Stimulated activated CD8-positive, alpha-beta memory T cell treated with anti-CD3 and anti-CD28 coated beads, Interleukin-12 subunit alpha, Interleukin-12 subunit beta, amount 100 ng/mL, for 24 hours (primary cell): ENCODE measurements at regions not wholly inside any gene's neighbourhood (a gene's known extent, or its start where the extent isn't known, plus 50 kb on each side); places are given as distances from the start of the nearest gene placed in this dataset.
A peak's percentile ranks its signal among the peaks of the same experiment; 100 is the strongest.
"Not testable (repeated sequence)": the region's sequence is repeated elsewhere in the genome, so short reads cannot be mapped to it uniquely, and the experiment has no call there.

Experiments used
- DNase-seq: peaks from one replicate; pipeline ENCODE4 v3.0.0-alpha.2; 2020; ENCODE audit errors: extremely low read depth

DNA sequence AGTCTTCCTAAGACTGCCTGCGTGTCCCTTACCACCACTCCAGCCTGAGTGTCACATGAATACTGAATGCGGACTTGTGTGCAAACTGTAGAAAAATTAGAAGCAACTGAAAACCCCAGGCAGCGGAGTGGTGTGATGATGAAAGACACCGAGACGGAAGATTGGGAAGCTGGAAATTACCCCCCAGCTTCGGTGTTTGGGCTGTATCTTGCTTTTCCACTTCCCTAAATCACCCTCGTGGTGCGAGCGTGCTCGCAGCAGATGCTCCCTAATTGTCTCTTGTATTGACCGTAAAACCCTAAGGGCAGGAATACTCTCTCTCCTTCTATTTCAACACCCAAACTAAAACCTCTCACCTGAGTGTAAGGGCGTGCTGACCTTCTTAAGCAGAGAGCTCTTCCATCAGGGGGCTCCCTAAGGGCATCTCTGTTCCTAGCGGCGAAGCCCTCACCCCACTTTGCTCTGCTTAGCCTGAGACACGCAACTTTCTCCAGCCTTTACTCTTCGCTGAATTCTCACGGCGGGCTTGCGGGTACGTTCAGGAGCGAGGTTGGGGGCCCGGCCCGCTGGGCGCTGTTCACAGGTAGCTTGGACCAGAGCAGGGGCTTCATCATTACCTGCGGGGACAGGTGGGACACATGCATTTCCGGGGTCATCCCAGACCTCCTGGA lies 62.4 kb downstream of the CRYBB2 start:
- DNase-seq, result no peak

DNA sequence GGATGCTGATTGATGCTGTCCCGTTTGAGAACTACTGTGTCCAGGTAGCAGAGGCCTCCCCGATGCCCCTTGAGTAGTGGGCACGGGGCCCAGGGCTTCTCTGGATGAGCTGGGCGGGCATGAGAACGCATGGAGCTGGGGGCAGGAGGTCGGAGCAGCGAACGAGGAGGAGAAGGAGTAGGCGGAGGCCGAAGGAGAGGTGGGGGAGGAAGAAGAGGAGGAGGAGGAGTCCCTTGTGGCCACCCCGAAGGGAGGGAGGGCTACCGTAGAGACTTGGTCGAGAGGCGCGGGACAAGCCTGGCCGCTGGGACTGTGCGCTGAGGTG lies 62.9 kb downstream of the CRYBB2 start:
- DNase-seq, result no peak

DNA sequence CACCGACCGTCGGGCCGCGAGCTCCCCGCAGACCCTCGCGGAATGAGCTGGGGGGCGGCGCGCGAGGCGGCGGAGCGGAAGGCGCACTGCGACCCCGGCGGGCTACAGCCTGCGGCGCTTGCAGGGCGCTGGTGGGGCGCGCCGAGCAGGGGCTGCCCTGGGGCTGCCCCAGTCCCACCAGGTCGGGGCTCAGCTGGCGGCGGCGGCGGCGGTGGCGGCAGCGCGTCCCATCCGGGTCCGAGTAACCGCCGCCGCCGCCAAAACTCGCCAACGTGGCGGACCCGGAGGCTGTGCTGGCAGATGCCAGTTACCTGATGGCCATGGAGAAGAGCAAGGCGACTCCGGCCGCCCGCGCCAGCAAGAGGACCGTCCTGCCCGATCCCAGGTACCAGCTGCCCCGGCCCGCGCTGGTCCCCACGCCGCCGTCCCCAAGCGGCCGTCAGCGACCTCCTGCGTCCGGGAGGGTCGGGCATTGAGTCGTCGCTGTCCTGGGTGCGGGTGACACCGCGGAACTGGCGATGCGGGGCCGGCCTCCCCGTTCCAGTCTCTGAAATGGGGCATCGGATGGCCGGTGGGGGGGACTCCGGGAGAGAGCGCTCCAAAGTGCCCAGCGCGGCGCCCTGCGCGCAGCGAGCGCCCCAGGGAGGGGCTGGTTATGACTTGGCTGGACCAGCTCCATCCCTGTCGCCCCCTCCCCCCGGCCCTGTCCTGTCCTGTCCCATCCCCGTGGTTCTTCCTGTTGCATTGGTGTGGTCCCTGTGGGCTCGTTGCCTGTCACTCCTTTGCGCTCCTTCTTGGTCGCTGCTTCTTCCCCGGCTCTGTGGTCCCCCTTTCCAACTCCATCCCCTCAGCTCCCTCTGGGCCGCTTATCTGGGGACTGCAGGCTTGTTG lies 63.5 kb downstream of the CRYBB2 start:
- DNase-seq, result no peak

DNA sequence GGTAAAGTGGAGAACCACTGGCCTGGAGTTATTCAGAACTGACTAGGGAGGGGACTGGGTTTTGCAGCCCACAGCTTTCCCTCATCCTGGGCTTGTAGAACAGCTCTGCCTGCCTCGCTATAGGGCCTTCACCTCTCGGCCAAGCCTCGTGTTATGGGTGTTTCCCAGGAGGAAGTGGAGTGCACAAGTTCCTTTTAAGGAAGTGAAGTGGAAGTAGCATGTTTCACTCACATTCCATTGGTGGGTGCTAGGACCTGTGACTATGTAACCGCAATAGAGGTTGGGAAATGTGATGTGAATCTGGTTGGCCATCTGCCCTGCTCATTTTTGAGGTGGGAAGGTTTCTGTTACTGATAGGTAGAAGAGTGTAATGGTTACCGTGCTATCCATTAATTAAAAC lies 69.0 kb downstream of the CRYBB2 start:
- DNase-seq, result not testable (repeated sequence)

DNA sequence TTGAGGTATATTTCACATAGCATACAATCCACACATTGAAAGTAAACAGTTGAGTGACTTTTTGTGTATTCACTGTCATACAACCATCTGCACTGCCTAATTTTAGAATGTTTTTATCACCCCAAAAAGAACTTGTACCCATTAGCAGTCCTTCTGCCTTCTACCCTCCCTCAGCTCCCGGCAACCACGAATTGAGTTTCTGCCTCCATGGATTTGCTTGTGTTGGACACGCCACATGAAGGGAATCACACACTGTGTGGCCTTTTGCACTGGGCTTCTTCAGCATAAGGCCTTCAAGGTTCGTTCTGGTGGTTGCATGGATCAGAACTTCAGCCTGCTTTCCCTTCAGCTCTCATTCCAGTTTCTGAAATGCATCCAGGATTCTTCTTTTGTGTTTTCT lies 82.5 kb downstream of the CRYBB2 start:
- not testable (repeated sequence) for DNase-seq

DNA sequence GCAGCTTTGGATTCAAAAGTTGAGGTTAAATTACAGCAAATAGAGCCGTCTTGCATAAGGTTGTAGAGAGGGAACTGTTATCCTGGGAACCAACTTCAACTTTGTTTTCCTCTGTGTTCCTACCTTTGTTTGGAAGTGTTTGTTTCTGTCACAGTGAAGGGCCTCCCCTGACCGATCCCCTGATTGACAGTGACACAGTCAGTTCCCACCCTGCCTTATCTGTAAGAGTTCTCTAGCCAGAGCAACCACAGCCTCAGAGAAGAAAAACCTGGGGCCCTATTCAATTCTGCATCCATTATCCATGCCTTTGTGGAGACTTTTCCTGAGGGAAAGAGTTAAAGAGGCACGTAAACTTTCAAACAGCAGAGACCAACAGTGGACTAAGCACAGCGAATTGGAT lies 90.1 kb downstream of the CRYBB2 start:
- not testable (repeated sequence) for DNase-seq

DNA sequence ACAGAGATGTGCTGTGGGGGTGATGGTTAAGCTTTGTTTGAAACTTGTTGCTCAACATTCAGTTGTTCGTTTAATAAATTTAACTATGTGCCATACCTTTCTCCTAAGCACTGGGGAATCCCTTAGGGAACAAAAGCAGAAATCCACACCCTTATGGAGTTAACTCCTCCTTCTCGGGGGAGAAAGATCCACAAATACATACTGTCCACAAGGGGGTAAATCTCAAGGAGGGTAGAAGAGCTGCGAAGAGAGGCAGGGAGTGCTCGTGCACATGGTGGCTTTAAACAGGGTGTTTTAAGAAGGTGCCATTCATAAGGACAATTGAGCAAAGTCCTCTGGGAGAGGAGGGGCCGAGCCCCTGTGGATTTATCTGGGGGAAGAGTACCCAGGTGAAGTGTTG lies 92.5 kb downstream of the CRYBB2 start:
- DNase-seq, result not testable (repeated sequence)

DNA sequence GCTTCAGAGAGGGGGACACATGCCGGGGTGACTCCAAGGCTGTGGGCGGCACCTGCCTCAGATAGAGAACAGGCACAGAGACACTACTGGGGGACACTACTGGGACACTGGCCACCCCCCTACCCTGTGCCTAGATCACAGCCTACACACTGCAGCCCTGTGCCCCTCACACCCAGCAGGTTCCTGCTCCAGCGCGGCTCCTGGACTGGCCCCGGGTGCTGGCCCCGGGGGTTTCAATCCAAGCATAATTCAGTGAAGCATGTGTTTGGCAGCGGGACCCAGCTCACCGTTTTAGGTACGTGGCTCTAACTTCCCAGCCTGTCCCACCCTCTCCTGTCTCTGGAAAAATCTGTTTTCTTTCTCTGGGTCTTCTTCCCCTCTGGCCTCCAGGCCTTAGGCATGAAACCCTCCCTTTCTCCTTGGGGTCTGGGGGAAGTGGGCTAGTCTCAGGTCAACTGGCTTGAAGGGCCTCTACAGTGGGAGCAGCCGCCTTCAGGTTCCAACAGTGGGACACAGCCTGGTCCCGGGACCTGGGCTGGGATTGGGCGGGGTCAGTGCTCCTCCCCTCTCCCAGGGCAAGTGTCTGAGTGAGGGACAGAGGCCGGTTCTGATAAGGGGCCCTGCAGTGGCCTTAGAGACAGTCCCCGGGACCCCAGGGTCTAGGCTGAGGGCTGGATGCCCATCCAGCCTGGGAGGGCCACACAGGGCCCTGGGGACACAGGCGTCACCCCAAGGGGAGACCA lies 98.8 kb downstream of the CRYBB2 start:
- DNase-seq, result no peak

DNA sequence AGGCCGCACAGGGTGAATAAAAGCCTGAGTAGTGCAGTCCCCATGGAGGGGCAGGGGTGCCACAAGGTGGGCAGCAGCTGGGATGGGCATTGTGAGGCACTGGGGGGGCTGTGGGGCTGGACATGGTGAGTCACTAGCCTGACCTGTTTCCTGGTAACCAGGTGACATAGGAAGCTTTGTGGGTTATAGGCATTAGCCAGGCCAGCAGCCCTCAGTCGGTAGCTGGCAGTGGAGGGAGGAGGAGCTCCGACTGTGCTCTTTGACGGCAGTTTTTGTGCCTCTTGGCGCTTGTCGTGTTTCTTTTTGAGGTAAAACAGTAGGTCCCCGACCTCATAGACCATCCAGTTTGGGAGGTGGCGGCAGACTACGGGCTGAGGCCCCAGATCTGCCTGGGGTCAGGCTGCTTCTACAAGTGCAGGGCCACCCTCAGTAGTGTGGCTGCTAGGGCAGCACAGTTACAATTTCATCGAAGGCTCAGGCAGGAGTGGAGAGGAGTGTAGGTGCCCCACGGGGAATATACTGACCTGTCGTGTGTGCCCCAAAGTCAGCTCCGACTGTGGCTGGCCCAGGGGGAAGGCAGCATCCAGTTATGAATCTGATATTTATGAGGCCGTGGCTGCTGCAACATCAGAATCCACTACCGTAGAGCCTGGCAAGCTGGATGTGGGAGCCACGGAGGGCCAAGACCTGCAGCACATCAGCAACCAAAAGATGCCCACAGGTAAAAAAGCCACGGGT lies 107.7 kb downstream of the CRYBB2 start:
- DNase-seq, result no peak

DNA sequence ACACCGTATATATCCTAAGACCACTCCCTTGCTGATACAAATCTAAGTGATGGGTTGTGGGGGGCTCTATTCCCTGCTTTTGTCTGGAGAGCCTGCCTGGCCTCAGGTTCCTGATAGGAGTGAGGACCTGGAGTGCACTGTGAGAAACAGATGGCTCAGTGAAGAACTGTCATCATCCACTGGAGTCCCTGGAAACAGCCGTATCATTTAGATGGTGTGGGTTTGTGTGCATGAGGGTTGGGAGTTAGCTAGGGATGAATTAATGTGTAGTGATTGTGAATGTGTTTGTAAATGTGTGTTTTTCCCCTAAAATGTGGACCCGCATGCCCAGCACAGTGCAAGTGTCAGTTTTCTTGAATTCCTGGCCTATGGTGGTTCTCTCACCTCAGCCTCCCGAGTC lies 111.6 kb downstream of the CRYBB2 start:
- no peak for DNase-seq

DNA sequence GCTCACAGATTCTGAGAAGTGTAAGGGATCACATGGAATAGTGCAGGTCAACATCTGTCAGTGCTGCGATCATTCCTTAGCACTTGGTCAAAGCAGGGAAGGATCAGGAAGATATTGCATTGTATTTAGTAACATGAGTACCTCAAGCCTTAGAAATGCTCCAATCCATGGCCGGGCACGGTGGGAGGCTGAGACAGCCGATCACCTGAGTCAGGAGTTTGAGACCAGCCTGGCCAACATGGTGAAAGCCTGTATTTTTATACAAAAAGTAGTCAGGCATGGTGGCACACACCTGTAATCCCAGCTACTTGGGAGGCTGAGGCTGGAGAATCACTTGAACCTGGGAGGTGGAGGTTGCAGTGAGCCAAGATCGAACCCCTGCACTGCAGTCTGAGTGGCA lies 112.5 kb downstream of the CRYBB2 start:
- DNase-seq, result not testable (repeated sequence)

DNA sequence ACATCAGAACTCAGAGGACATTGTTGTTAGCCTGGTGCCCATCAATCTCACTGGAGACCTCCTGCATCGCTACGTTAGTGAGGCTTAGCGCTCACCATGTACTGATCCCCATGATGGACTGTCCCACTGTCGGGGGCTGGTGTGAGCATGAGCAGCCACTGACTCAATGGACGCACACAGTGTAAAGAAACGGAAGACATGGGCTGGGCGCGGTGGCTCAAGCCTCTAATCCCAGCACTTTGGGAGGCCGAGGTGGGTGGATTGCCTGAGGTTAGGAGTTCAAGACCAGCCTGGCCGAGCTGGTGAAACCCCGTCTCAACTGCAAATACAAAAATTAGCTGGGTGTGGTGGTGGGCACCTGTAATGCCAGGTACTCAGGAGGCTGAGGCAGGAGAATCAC lies 112.9 kb downstream of the CRYBB2 start:
- DNase-seq, result no peak

DNA sequence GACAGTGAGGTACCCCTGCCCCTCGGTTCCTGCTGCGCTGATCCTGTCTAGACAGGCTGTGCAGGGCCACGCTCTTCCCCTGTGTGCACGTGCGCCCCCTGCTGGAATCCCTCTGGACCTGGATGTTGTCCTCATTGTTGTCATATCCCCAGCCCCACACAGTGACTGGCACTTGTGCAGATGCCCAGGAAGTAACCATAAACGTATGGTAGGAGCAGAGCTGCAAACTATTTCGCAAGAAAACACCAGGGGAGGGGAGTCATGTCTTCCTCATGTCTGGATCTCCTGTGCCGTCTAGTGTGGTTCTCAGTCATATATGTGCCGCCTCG lies 114.7 kb downstream of the CRYBB2 start:
- peak; percentile 5 for DNase-seq

DNA sequence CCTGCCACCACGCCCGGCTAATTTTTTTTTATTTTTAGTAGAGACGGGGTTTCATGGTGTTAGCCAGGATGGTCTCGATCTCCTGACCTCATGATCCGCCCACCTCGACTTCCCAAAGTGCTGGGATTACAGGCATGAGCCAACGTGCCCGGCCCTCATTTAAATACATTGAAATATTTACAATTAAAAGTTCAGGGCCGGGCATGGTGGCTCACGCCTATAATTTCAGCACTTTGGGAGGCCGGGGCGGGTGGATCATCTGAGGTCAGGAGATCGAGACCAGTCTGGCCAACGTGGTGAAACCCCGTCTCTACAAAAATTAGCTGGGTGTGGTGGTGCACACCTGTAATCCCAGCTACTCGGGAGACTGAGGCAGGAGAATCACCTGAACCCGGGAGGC lies 115.2 kb downstream of the CRYBB2 start:
- DNase-seq, result not testable (repeated sequence)

DNA sequence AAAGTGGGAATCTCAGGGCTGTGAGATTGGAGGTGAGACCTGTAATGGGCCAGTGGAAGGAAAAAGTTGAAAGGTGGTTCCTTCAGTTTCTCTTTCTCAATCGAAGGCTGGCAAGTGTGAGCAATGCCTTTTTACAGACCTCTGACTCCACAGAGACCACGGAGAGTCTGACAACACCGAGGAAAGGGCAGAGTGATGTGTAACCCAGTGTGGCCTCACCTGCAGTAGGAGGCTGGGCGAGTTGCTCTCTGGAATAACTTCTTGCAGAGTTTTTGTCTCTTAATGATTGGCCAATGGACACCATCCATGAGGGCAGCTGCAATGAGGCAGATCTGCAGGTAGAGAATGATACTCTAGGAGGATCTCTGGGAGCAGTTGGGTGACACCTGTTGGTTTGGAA lies 115.8 kb downstream of the CRYBB2 start:
- not testable (repeated sequence) for DNase-seq

DNA sequence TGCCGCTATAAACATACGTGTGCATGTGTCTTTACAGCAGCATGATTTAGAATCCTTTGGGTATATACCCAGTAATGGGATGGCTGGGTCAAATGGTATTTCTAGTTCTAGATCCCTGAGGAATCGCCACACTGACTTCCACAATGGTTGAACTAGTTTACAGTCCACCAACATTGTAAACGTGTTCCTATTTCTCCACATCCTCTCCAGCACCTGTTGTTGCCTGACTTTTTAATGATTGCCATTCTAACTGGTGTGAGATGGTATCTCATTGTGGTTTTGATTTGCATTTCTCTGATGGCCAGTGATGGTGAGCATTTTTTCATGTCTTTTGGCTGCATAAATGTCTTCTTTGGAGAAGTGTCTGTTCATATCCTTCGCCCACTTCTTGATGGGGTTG lies 121.1 kb downstream of the CRYBB2 start:
- DNase-seq, result not testable (repeated sequence)

DNA sequence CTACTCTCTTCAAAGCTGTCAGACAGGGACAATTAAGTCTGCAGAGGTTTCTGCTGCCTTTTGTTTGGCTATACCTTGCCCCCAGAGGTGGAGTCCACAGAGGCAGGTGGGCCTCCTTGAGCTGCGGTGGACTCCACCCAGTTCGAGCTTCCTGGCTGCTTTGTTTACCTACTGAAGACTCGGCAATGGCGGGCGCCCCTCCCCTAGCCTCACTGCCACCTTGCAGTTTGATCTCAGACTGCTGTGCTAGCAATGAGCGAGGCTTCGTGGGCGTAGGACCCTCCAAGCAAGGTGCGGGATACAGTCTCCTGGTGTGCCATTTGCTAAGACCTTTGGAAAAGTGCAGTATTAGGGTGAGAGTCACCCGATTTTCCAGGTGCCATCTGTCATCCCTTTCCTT lies 124.9 kb downstream of the CRYBB2 start:
- DNase-seq, result not testable (repeated sequence)

DNA sequence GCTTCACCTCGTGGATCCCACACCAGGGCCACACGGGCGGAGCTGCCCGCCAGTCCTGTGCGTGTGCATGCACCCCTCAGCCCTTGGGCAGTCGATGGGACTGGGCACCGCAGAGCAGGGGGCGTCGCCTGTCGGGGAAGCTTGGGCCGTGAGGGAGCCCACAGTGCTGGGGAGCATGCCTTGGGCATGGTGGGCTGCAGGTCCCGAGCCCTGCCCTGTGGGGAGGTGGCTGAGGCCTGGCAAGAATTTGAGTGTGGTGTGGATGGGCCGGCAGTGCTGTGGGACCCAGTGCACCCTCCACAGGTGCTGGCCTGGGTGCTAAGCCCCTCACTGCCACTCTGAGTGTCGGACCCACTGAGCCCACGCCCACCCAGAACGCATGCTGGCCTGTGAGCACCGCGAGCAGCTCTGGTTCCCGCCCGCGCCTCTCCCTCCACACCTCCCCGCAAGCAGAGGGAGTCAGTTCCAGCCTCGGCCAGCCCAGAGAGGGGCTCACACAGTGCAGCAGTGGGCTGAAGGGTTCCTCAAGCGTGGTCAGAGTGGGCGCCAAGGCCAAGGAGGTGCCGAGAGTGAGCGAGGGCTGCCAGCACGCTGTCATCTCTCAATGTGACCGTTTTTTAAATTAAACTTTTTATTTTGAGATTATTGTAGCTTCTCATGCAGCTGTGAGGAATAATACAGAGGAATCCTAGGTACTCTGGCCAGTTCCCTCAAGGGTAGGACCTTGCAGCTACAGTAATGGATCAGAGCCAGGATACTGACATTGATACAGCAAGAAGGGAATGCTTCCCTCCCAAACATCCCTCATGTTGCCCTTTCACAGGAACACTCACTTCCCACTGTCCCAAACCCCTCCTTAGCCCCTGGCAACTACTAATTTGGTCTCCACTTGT lies 127.7 kb downstream of the CRYBB2 start:
- DNase-seq, result no peak

DNA sequence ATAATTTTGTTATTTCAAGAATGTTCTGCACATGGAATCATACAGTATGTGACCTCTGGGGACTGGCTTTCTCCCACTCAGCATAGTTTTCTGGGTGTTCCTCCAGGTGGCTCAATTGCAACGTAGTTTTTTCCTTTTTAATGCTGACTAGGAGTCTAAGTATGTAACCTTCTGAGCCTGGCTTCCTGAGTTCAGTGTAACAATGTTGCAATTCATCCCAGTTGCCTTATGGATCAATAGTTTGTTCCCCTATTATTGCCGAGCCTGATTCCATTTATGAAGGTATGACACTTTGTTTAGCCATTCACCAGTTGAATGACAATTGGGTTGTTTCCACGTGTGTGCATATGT lies 128.3 kb downstream of the CRYBB2 start:
- no peak for DNase-seq

DNA sequence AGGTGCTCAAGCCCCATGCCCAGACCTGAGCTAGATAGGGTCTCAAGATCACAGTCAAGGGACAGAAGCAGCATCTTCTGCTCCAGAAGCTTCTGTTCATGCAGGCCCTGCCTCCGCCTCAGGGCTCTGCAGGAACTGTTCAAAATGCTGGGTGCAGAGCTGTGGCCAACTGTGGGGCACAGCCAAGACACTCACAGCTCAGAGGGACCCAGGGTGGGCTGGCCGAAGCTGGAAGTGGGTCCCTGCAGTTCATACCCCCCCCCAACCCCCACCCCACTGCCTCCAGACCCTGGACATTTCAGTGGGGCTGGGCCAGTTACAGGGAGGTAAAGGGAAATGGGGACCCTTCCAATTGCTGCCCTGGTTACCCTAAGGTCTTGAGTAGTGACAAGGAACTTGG lies 129.0 kb downstream of the CRYBB2 start:
- DNase-seq, result no peak

DNA sequence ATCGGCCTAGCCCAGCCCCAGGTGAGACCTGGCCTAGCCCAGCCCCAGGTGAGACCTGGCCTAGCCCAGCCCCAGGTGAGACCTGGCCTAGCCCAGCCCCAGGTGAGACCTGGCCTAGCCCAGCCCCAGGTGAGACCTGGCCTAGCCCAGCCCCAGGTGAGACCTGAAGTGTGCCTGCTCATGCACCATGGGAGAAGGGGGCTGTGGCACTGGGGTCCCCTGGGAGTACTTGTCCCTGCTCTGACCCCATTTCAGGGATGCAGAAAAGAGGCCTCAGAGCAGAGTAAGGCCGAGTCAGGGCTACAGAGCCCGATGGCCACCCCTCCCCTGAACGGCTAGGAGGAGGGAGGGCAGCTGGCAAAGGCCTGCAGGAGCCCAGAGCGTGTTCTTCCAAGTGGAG lies 129.6 kb downstream of the CRYBB2 start:
- DNase-seq, result not testable (repeated sequence)
